ENCODE measurements at regions not wholly inside any gene's neighbourhood (a gene's known extent, or its start where the extent isn't known, plus 50 kb on each side); places are given as distances from the start of the nearest gene placed in this dataset.

- DNase-seq: no peak
These were observed 67.7 kb upstream of the NR2F2 start for GRCh38 chr15:96262549-96263489.

- no peak for DNase-seq
These were observed 66.1 kb upstream of the NR2F2 start for GRCh38 chr15:96264351-96264798.

GRCh38 chr15:96264801-96265515 is 65.5 kb upstream of the NR2F2 start:
- no peak for DNase-seq

GRCh38 chr15:96266456-96266855 is 64.0 kb upstream of the NR2F2 start:
- no peak for DNase-seq

- no peak for DNase-seq
These were observed 63.0 kb upstream of the NR2F2 start for GRCh38 chr15:96267463-96267862.

GRCh38 chr15:96268442-96269204 is 61.9 kb upstream of the NR2F2 start:
- no peak for DNase-seq

GRCh38 chr15:96270581-96271172 is 59.8 kb upstream of the NR2F2 start:
- no peak for DNase-seq

GRCh38 chr15:96272427-96272826 is 58.1 kb upstream of the NR2F2 start:
- DNase-seq: no peak

GRCh38 chr15:96273317-96274086 is 57.0 kb upstream of the NR2F2 start:
- DNase-seq: no peak

- no peak for DNase-seq
These were observed 56.4 kb upstream of the NR2F2 start for GRCh38 chr15:96274087-96274440.

- DNase-seq: no peak
These were observed 55.8 kb upstream of the NR2F2 start for GRCh38 chr15:96274698-96275097.

GRCh38 chr15:96276438-96277210 is 53.9 kb upstream of the NR2F2 start:
- no peak for DNase-seq
